Hypothalamus (tissue), 51 donors: ENCODE measurements at regions not wholly inside any gene's neighbourhood (a gene's known extent, or its start where the extent isn't known, plus 50 kb on each side); places are given as distances from the start of the nearest gene placed in this dataset.

Experiments used
- DNase-seq, 51 donors: peaks; one replicate each; lab custom pipeline; 2025; lab: John Stamatoyannopoulos, UW

DNA sequence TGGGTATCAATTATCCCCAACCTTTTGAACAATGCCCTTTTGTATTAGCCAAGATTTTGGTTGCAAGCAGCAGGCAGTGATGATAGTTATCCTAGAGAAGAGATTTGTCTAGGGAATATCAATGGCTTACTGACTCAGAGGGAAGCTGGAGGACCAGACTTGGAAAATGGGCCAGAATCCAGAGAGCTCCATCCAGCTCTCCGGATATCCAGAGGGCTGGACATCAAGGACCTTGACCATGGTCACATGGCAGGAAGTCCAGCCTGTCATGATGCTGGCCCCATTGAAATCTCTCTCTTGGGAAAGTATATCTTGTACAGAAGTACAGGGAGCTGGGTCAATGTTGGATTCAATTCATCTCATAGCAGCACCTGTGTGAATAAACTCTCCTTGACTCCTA, 148.5 kb upstream of the PDZRN3 start:
- no peak for DNase-seq

GRCh38 chr3:73772076-73772886, 147.5 kb upstream of the PDZRN3 start:
- no peak for DNase-seq

GRCh38 chr3:73768524-73769308, 144.0 kb upstream of the PDZRN3 start:
- no peak for DNase-seq

GRCh38 chr3:73766599-73767381, 142.0 kb upstream of the PDZRN3 start:
- DNase-seq = no peak

GRCh38 chr3:73765878-73766545, 141.3 kb upstream of the PDZRN3 start:
- DNase-seq = no peak

- DNase-seq = no peak
These were observed 138.1 kb upstream of the PDZRN3 start for GRCh38 chr3:73762855-73763254.

GRCh38 chr3:73759297-73759711, 134.6 kb upstream of the PDZRN3 start:
- DNase-seq = no peak

DNA sequence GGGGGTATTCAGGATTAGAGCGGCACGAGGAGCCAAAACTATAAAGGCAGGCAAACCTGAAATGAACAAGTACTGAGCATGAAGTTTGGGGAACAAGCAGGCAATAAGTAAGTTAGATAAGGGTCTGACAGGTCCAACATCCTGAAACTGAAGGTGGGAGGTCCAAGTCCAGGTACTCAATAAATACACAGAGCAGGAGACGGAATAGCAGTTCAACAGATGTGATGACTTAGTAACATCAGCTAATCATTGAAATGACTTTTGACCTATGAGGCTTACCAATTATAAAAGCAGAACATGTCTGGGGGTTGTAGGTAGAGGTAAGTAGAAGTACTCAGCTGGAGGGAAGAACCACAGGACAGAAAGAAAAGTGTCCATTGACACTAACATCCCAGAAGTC, 132.8 kb upstream of the PDZRN3 start:
- no peak for DNase-seq

DNA sequence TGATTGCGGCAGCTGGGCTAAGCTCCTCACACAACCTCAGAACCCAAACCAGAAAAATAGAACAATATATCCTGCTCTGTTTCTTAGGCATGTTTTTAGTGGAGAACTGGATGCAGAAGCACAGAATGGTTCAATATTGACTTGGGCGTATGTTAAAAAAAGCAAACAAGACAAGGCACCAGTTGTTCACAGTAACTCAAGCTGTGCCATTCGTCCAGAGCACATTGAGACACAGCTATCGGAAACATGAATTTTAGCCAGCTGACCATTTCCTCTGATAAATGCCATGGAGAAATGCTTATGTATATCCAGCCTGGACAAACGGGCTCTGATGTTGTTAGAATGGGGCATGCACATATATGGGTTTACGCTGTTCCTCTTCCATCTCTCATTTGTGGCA, 129.2 kb upstream of the PDZRN3 start:
- DNase-seq = no peak

DNA sequence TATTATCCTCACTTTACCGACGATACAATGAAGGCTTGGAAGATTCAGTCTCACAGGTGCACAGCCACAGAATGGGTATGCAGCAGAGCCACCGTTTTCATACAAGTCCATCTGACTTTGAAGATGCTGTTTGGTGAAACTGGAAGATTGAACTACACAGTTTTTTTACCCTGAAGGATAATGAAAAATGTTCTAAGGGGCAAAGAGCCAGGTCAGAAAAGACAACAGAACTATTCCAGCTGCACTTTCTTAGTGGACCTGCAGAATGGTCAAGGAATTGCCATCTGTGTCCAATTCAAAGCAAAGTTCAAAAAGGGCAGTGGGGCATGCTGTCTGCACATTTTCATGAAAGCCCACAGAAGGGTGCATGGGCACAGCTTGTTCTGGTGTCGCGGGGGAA, 127.6 kb upstream of the PDZRN3 start:
- no peak for DNase-seq

DNA sequence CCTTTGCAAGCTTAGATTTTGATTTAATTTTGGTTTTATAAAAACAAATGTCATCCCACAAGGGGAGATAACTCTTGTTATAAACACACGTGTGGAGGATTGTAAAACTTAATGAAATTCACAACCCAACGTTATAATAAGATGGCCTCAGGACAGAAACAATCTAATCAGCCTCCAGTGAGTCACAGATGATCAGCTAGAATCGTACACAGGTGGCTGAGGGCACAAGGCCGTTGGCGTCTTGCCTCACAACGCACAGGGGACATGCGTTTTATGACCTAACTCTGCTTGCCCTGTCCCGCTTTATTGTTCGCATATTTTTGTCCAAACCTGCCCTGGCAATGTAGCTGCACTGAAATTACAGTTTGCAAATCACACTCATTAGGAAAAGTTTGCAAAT, 121.9 kb upstream of the PDZRN3 start:
- no peak for DNase-seq

- peak in 2 of 51 donors; percentile 7 to 19 for DNase-seq
These were observed 120.9 kb upstream of the PDZRN3 start for GRCh38 chr3:73745526-73746191.

DNA sequence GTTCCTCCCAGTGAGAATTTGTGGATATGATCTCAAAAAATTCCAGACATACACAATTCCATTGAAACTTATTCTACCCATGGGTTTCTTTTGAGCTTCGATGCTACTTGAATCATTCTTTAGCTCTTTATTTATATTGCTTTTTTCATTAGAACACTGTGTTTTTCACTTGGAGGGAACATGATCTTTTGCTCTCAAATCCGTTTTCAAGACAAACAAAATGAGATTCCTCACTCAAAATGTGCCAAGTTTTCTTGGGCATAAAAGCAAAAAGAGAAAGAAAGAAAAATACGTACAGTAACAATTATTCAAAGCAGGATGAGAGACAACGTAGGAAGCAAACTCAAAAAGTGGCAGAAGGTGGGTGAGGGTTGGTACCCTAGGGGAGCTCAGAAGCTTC, 118.8 kb upstream of the PDZRN3 start:
- DNase-seq = no peak

DNA sequence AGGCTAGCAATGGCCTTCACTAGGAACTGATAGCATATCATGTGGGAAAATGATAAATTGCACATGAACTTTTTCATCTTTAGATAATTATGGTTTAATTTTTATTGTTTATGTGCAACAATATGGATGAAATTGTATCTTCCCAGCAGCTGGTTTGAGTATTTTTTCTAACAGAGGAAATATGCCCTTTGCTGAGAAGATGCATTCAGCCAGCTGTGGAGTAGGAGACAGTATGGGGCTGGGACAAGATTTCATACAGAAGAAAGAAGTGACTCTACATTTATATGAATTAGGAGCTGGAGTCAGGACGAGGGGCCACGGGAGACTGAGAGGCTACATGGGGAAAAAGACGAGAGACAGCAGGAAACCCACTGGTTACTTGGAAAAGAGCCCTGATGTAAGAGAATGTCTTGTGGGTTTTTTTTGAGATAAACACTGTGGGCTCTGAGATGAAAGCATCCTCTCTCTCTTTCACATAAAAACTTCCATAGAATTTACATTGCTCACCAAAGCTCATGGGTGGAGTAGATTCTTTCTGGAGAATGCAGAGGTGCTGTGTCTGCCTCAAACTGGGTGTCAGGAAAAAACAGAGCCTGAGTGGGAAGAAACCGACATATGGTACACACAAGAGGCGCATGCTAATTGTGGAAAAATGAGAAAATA, 115.2 kb upstream of the PDZRN3 start:
- DNase-seq = no peak

- DNase-seq = no peak
These were observed 114.0 kb upstream of the PDZRN3 start for GRCh38 chr3:73738711-73739110.

DNA sequence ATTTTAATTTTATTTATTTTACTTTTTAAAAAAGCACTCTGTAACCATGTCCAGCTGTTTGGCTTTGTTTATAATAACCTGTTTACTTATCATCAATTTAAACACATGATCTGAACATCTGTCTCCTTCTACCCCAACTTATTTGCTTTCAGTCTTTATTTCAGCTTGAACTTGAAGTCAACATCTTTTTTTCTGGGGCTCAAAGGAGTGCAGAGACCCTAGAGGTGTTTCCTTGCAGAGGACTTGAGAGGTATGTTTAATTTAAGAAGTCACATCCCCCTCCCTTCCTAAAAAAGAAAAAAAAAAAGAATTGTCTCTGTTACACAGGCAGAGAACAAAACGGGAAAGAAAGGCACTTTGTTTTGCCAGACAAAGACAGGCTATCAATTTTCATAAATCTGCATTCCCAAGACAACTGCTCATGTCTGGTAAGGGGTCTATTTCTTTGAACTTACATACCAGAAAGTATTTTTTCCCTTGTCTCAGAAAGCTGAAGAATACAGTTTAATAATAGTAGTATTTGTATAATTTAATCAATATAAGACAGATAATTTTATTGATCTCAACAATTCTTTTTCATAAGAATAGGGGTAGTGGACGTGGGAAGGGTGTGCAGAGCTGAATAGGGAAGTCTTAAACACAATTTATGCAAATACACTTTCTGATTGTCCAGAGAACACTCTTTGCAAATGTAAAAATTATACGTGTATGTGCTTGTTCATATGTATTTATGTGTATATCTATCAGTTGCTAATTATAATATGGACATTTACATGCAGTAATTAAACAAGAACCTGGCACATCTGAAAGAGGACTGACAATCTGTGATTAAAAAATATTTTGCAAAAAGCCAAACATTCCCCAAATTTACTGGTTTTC, 109.7 kb upstream of the PDZRN3 start:
- DNase-seq = no peak

- DNase-seq = no peak
These were observed 109.0 kb upstream of the PDZRN3 start for GRCh38 chr3:73733746-73734145.

- no peak for DNase-seq
These were observed 105.3 kb upstream of the PDZRN3 start for GRCh38 chr3:73729969-73730440.
